ENCODE measurements at regions not wholly inside any gene's neighbourhood (a gene's known extent, or its start where the extent isn't known, plus 50 kb on each side); places are given as distances from the start of the nearest gene placed in this dataset.

DNA sequence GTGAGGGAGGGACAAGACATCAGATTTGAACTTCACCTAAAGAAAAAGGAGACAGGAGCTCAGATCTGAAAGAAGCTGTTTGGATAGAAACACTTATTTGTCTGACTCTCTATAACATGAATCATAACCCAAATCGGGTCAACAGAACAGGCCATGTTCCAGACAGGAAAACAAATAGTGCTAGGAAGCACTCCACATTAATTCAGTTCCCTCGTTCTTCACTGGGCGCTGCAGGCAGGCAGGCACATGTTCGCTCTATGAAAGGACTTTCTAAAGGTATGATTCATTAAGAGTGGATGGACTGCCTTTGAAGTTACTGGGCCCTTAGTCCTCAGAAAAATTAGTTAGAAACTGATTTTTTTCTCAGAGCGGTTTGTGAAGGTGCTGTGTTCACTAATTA lies 137.5 kb upstream of the TRPC6 start:
- Histone ChIP-seq H3F3A (ENCODE audit: insufficient read depth, low read length) (no peaks in the 10 kb centered on the region), H4K20me1 (ENCODE audit: insufficient read depth, low read length) (no peaks in the 10 kb centered on the region), H3K79me2 (ENCODE audit: low read length) (no peaks in the 10 kb centered on the region), H3K9me3 (replicated peaks; ENCODE audit: insufficient read depth, low read length) (no peaks in the 10 kb centered on the region), H3K27ac (ENCODE audit: low read length) (no peak overlapping the region), H3K9me2 (replicated peaks; ENCODE audit: insufficient read depth, low read length) (no peaks in the 10 kb centered on the region), H3K9ac (ENCODE audit: low read length) (no peak overlapping the region), H2AFZ (ENCODE audit: low read length) (no peak overlapping the region), H3K4me3 (ENCODE audit: low read length) (no peak overlapping the region), H3K36me3 (replicated peaks; ENCODE audit: insufficient read depth, low read length) (no peaks in the 10 kb centered on the region), H3K4me2 (ENCODE audit: low read depth, low read length) (no peak overlapping the region), H3K27me3 (replicated peaks; ENCODE audit: insufficient read depth, low read length) (no peaks in the 10 kb centered on the region), H3K4me1 (ENCODE audit: low read length) (no peaks in the 10 kb centered on the region)
- DNase-seq = no peak
- TF ChIP-seq, protein P1, sequence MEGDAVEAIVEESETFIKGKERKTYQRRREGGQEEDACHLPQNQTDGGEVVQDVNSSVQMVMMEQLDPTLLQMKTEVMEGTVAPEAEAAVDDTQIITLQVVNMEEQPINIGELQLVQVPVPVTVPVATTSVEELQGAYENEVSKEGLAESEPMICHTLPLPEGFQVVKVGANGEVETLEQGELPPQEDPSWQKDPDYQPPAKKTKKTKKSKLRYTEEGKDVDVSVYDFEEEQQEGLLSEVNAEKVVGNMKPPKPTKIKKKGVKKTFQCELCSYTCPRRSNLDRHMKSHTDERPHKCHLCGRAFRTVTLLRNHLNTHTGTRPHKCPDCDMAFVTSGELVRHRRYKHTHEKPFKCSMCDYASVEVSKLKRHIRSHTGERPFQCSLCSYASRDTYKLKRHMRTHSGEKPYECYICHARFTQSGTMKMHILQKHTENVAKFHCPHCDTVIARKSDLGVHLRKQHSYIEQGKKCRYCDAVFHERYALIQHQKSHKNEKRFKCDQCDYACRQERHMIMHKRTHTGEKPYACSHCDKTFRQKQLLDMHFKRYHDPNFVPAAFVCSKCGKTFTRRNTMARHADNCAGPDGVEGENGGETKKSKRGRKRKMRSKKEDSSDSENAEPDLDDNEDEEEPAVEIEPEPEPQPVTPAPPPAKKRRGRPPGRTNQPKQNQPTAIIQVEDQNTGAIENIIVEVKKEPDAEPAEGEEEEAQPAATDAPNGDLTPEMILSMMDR (IDR thresholded peaks at IDR 0.05; ENCODE audit: low read length) = no peak
- TF ChIP-seq EZH2phosphoT487 (IDR thresholded peaks at IDR 0.05; ENCODE audit: low read length) (no peak), EZH2 (optimal IDR thresholded peaks at IDR 0.05; ENCODE audit: low read depth, low read length) (no peak)

DNA sequence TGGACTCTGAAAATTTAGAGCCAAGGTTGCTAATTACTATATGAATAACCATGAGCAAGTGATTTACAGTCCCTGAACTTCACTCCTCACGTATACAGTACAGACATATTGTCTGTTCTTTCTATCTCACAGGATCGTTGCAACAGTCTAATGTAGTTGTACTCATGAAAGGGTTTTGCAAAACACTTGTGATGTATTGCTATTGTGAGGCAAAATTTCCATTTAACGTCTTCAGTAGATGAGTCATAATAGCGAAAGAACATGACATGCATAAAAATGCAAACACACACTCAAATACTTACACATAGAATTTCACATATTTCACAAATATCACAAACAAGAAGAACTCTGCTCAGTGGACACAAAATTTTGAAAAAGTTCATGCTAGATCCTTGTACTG lies 134.6 kb upstream of the TRPC6 start:
- Histone ChIP-seq H3K9me2 (replicated peaks; ENCODE audit: insufficient read depth, low read length) (no peaks in the 10 kb centered on the region), H3K27ac (ENCODE audit: low read length) (no peak overlapping the region), H3K4me3 (ENCODE audit: low read length) (no peak overlapping the region), H3K27me3 (replicated peaks; ENCODE audit: insufficient read depth, low read length) (no peaks in the 10 kb centered on the region), H3K36me3 (replicated peaks; ENCODE audit: insufficient read depth, low read length) (no peaks in the 10 kb centered on the region), H3K4me2 (ENCODE audit: low read depth, low read length) (no peak overlapping the region), H2AFZ (ENCODE audit: low read length) (no peak overlapping the region), H3K9me3 (replicated peaks; ENCODE audit: insufficient read depth, low read length) (no peaks in the 10 kb centered on the region), H3K79me2 (ENCODE audit: low read length) (no peaks in the 10 kb centered on the region), H3K9ac (ENCODE audit: low read length) (no peak overlapping the region), H3F3A (ENCODE audit: insufficient read depth, low read length) (no peaks in the 10 kb centered on the region), H4K20me1 (ENCODE audit: insufficient read depth, low read length) (no peaks in the 10 kb centered on the region), H3K4me1 (ENCODE audit: low read length) (no peaks in the 10 kb centered on the region)
- DNase-seq = no peak
- TF ChIP-seq, protein P1 (IDR thresholded peaks at IDR 0.05; ENCODE audit: low read length) = no peak
- TF ChIP-seq EZH2phosphoT487 (IDR thresholded peaks at IDR 0.05; ENCODE audit: low read length) (no peak), EZH2 (optimal IDR thresholded peaks at IDR 0.05; ENCODE audit: low read depth, low read length) (no peak)

DNA sequence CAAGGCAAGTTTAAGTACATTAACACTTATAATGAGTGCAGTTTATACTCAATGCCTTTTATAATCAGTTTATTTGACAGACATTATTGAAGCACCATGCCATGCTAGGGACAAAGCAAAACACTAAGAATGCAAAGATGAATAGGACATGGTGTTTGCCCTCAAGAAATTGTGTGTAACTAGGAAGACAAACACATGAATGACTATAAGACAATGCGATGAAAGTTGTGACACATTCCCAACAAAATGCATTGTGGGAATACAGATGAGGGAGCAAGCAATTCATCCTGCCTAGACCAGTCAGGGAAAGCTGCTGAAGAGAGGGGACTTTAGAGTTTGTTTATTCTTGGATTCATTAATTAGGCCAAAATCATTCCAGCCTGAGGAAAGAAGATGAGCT lies 133.8 kb upstream of the TRPC6 start:
- Histone ChIP-seq H3K36me3 (replicated peaks; ENCODE audit: insufficient read depth, low read length) (no peaks in the 10 kb centered on the region), H3K4me1 (ENCODE audit: low read length) (no peaks in the 10 kb centered on the region), H3K27ac (ENCODE audit: low read length) (no peak overlapping the region)

More for the DNA sequence above, 133.8 kb upstream of the TRPC6 start:
- Histone ChIP-seq H3K9me2 (replicated peaks; ENCODE audit: insufficient read depth, low read length) (no peaks in the 10 kb centered on the region), H2AFZ (ENCODE audit: low read length) (no peak overlapping the region), H3K9ac (ENCODE audit: low read length) (no peak overlapping the region), H3K27me3 (replicated peaks; ENCODE audit: insufficient read depth, low read length) (no peaks in the 10 kb centered on the region), H3K4me3 (ENCODE audit: low read length) (no peak overlapping the region), H4K20me1 (ENCODE audit: insufficient read depth, low read length) (no peaks in the 10 kb centered on the region), H3F3A (ENCODE audit: insufficient read depth, low read length) (no peaks in the 10 kb centered on the region), H3K79me2 (ENCODE audit: low read length) (no peaks in the 10 kb centered on the region), H3K9me3 (replicated peaks; ENCODE audit: insufficient read depth, low read length) (no peaks in the 10 kb centered on the region), H3K4me2 (ENCODE audit: low read depth, low read length) (no peak overlapping the region)
- no peak for TF ChIP-seq EZH2 (optimal IDR thresholded peaks at IDR 0.05; ENCODE audit: low read depth, low read length)
- TF ChIP-seq EZH2phosphoT487 (IDR thresholded peaks at IDR 0.05; ENCODE audit: low read length) = no peak
- TF ChIP-seq, protein P1 (IDR thresholded peaks at IDR 0.05; ENCODE audit: low read length) = no peak
- DNase-seq = no peak
